ENCODE measurements at regions not wholly inside any gene's neighbourhood (a gene's known extent, or its start where the extent isn't known, plus 50 kb on each side); places are given as distances from the start of the nearest gene placed in this dataset.

GRCh38 chr1:185549906-185550305 lies 184.3 kb upstream of the HMCN1 start:
- TF ChIP-seq, protein P1, sequence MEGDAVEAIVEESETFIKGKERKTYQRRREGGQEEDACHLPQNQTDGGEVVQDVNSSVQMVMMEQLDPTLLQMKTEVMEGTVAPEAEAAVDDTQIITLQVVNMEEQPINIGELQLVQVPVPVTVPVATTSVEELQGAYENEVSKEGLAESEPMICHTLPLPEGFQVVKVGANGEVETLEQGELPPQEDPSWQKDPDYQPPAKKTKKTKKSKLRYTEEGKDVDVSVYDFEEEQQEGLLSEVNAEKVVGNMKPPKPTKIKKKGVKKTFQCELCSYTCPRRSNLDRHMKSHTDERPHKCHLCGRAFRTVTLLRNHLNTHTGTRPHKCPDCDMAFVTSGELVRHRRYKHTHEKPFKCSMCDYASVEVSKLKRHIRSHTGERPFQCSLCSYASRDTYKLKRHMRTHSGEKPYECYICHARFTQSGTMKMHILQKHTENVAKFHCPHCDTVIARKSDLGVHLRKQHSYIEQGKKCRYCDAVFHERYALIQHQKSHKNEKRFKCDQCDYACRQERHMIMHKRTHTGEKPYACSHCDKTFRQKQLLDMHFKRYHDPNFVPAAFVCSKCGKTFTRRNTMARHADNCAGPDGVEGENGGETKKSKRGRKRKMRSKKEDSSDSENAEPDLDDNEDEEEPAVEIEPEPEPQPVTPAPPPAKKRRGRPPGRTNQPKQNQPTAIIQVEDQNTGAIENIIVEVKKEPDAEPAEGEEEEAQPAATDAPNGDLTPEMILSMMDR (IDR thresholded peaks at IDR 0.05 in 4 of 5, conservative IDR thresholded peaks at IDR 0.05 in 1 of 5), result no peak
- no peak for TF ChIP-seq POLR2A (IDR thresholded peaks at IDR 0.05)
